ENCODE measurements at regions not wholly inside any gene's neighbourhood (a gene's known extent, or its start where the extent isn't known, plus 50 kb on each side); places are given as distances from the start of the nearest gene placed in this dataset.

- Histone ChIP-seq H3K4me2 (ENCODE audit: control insufficient read depth, insufficient read depth) (no peak overlapping the region), H3K9ac (ENCODE audit: control insufficient read depth, insufficient read depth, low read length) (no peak overlapping the region), H3K79me2 (ENCODE audit: control insufficient read depth, insufficient read depth, low read length) (no peaks in the 10 kb centered on the region), H3K27me3 (replicated peaks in 1 of 2; ENCODE audit: control insufficient read depth in 2 of 2, insufficient read depth in 2 of 2, low read length in 1 of 2) (no peaks in the 10 kb centered on the region; a peak in 1 of 4 replicates), H2AFZ (ENCODE audit: control insufficient read depth, low read depth, low read length) (no peak overlapping the region), H3K36me3 (ENCODE audit: control insufficient read depth in 2 of 2, insufficient read depth in 2 of 2, low read length in 1 of 2) (no peaks in the 10 kb centered on the region), H3K9me3 (replicated peaks; ENCODE audit: control insufficient read depth, insufficient read depth, low read length) (no peaks in the 10 kb centered on the region), H3K4me3 (no peak overlapping the region), H3K4me1 (ENCODE audit: control insufficient read depth, insufficient read depth, low read length) (no peaks in the 10 kb centered on the region), H4K20me1 (ENCODE audit: control insufficient read depth, insufficient read depth) (no peaks in the 10 kb centered on the region), H3K27ac (ENCODE audit: control insufficient read depth, insufficient read depth) (no peak overlapping the region)
- 63% methylated on average over 3 of the region's 3 CpGs for WGBS (ENCODE audit: insufficient coverage, insufficient replicate concordance, low lambda C conversion rate, missing lambda C conversion rate)
- no peak for FAIRE-seq
- SMC1A ChIA-PET (ENCODE audit: uncharacterized antibody, unreplicated experiment) = no interaction called here
- ATAC-seq = no peak
- no peak for DNase-seq (ENCODE audit: low read depth, low spot score)
- BruUV-seq (replicated peaks) = no TSS peak
- POLR2A ChIA-PET = no interaction called here
- intact Hi-C loops (cut with micrococcal nuclease; ENCODE audit: unreplicated experiment) (no loop called here), in situ Hi-C loops (cut with MboI) (no loop called here)
- RAD21 ChIA-PET (ENCODE audit: unreplicated experiment) = no interaction called here
- no peak for TF ChIP-seq NFYB (IDR thresholded peaks at IDR 0.05; ENCODE audit: insufficient read depth, low read depth, low read length)
- TF ChIP-seq SIX5 (IDR thresholded peaks at IDR 0.05; ENCODE audit: low read depth, low read length, severe bottlenecking) = no peak
- TF ChIP-seq RAD21 (IDR thresholded peaks at IDR 0.05; ENCODE audit: insufficient read depth, low read depth, low read length) = no peak
- no peak for TF ChIP-seq ATF2 (IDR thresholded peaks at IDR 0.05; ENCODE audit: low read length)
- no peak for TF ChIP-seq JUND (IDR thresholded peaks at IDR 0.05; ENCODE audit: low read depth, low read length)
- TF ChIP-seq ELK1 (IDR thresholded peaks at IDR 0.05; ENCODE audit: low read depth, low read length) = no peak
- TF ChIP-seq ZSCAN29 (IDR thresholded peaks at IDR 0.05) = no peak
- CTCF ChIA-PET = interaction anchor here (1.1 kb wide), 1 partner anchor 131 kb away, joined by 3 read pairs; no protein-coding TSS in a partner anchor
Observed at GRCh38 chr13:44308352-44308751, 65.3 kb upstream of the SERP2 start.

All from GM12878 (cell line).